H1 (cell line): ENCODE measurements at regions not wholly inside any gene's neighbourhood (a gene's known extent, or its start where the extent isn't known, plus 50 kb on each side); places are given as distances from the start of the nearest gene placed in this dataset.

Source experiments
- CTCF ChIA-PET: fragments of 300-600 bp; sonication (Branson Sonifier 250); formaldehyde crosslinking; loops from one replicate; lab custom pipeline; 2021; ENCODE audit not compliant: partially characterized antibody; lab: Charles Lee
- POLR2A ChIA-PET: fragments of 300-600 bp; sonication (Branson Sonifier 250); formaldehyde crosslinking; loops from one replicate; lab custom pipeline; 2021; ENCODE audit warnings: inconsistent platforms; ENCODE audit not compliant: partially characterized antibody; lab: Charles Lee
- DNase-seq, 2 experiments: peaks; one replicate each; pipeline versions ENCODE4 v3.0.0 to v3.0.0-alpha.2; 2010 to 2022; ENCODE audit warnings: low spot score in 2 of 2, low read depth in 1 of 2, mixed read lengths in 1 of 2
- FAIRE-seq: peaks from 2 replicates; lab custom pipeline; 2011; peaks lifted over from hg19 to GRCh38; lab: Jason Lieb, UNC
- H2AFZ ChIP-seq: 2 replicates; pipeline ENCODE4 v1.8.1; 2012; ENCODE audit warnings: low read length, inconsistent platforms
- H2AK5ac ChIP-seq: 2 replicates; pipeline ENCODE4 v1.6.1; 2013; ENCODE audit warnings: low read depth, low read length
- H2BK120ac ChIP-seq: replicated peaks from 2 replicates; pipeline ENCODE3; 2013; ENCODE audit warnings: low read depth, low read length, inconsistent platforms
- H2BK12ac ChIP-seq: 2 replicates; pipeline ENCODE4 v1.6.1; 2013; ENCODE audit warnings: low read depth, low read length
- H2BK15ac ChIP-seq: 2 replicates; pipeline ENCODE4 v1.6.1; 2013; ENCODE audit warnings: low read length
- H2BK20ac ChIP-seq: 2 replicates; pipeline ENCODE4 v1.6.1; 2013; ENCODE audit warnings: low read length
- H2BK5ac ChIP-seq: 2 replicates; pipeline ENCODE4 v1.6.1; 2013; ENCODE audit warnings: low read depth, low read length
- H3K14ac ChIP-seq: 2 replicates; pipeline ENCODE4 v1.6.1; 2013; ENCODE audit warnings: inconsistent platforms; ENCODE audit not compliant: insufficient read length
- H3K18ac ChIP-seq: 2 replicates; pipeline ENCODE4 v1.6.1; 2013; ENCODE audit warnings: low read length; ENCODE audit errors: extremely low read depth
- H3K23ac ChIP-seq: 2 replicates; pipeline ENCODE4 v1.6.1; 2013; ENCODE audit warnings: inconsistent platforms; ENCODE audit not compliant: insufficient read length
- H3K23me2 ChIP-seq: 2 replicates; pipeline ENCODE4 v1.6.1; 2013; ENCODE audit warnings: low read depth, low read length
- H3K27ac ChIP-seq: 2 replicates; pipeline ENCODE4 v1.6.1; 2011; ENCODE audit warnings: low read depth, low read length, inconsistent platforms
- H3K27me3 ChIP-seq, 4 experiments: replicated peaks in 1 of 4; 1 replicate in 1 of 4; 2 replicates in 3 of 4; pipeline versions ENCODE4 v1.6.1 to v1.8.1; 2011 to 2013; ENCODE audit warnings: low read length in 3 of 4, mild to moderate bottlenecking in 3 of 4, inconsistent platforms in 2 of 4, mixed read lengths in 2 of 4, moderate library complexity in 1 of 4; ENCODE audit not compliant: control insufficient read depth in 3 of 4, insufficient read depth in 3 of 4; ENCODE audit errors: extremely low read depth in 1 of 4
- H3K36me3 ChIP-seq, 4 experiments: 2 replicates each; pipeline versions ENCODE4 v1.6.1 to v1.8.1; 2011 to 2013; ENCODE audit warnings: mild to moderate bottlenecking in 4 of 4, low read length in 3 of 4, moderate library complexity in 2 of 4, control low read depth in 1 of 4, inconsistent platforms in 1 of 4; ENCODE audit not compliant: insufficient read depth in 4 of 4, control insufficient read depth in 2 of 4
- H3K4ac ChIP-seq: replicated peaks from 2 replicates; pipeline ENCODE3; 2013; ENCODE audit warnings: low read length, low read depth, mixed read lengths, inconsistent platforms; ENCODE audit not compliant: insufficient read length
- H3K4me1 ChIP-seq, 4 experiments: replicated peaks in 1 of 4; 1 replicate in 1 of 4; 2 replicates in 3 of 4; pipeline versions ENCODE4 v1.6.1 to v1.8.1; 2011 to 2013; ENCODE audit warnings: low read length in 3 of 4, inconsistent platforms in 2 of 4, mixed read lengths in 1 of 4; ENCODE audit not compliant: insufficient read depth in 4 of 4, control insufficient read depth in 3 of 4
- H3K4me2 ChIP-seq, 2 experiments: 2 replicates each; pipeline versions ENCODE4 v1.6.1 to v1.8.1; 2011 to 2013; ENCODE audit warnings: low read depth in 2 of 2, low read length in 2 of 2, control low read depth in 1 of 2, inconsistent platforms in 1 of 2, mild to moderate bottlenecking in 1 of 2; ENCODE audit not compliant: insufficient read depth in 1 of 2
- H3K4me3 ChIP-seq, 4 experiments: fragments of 200-600, 300-600 bp in 1 of 4; sonication (generic), shearing (Covaris generic), sonication (Bioruptor Twin) in 1 of 4; 2 replicates each; pipeline versions ENCODE4 v1.5.1 to v1.8.1; 2011 to 2016; ENCODE audit warnings: low read length in 4 of 4, low read depth in 3 of 4, control low read depth in 2 of 4, inconsistent platforms in 2 of 4, mild to moderate bottlenecking in 2 of 4, mixed read lengths in 1 of 4, moderate library complexity in 1 of 4; ENCODE audit not compliant: insufficient read depth in 2 of 4; ENCODE audit errors: extremely low read depth in 1 of 4
- H3K56ac ChIP-seq: replicated peaks from 2 replicates; pipeline ENCODE3; 2013; ENCODE audit warnings: low read depth, mild to moderate bottlenecking, mixed read lengths, low read length, inconsistent platforms; ENCODE audit not compliant: insufficient read length
- H3K79me1 ChIP-seq: 2 replicates; pipeline ENCODE4 v1.6.1; 2013; ENCODE audit warnings: low read depth, low read length, control low read depth
- H3K79me2 ChIP-seq, 2 experiments: 2 replicates each; pipeline versions ENCODE4 v1.6.1 to v1.8.1; 2012 to 2013; ENCODE audit warnings: low read length in 2 of 2, mild to moderate bottlenecking in 2 of 2, inconsistent platforms in 1 of 2; ENCODE audit not compliant: insufficient read depth in 2 of 2, control insufficient read depth in 1 of 2
- H3K9ac ChIP-seq, 4 experiments: replicated peaks in 1 of 4; 1 replicate in 1 of 4; 2 replicates in 3 of 4; pipeline versions ENCODE4 v1.6.1 to v1.8.1; 2011 to 2013; ENCODE audit warnings: low read depth in 3 of 4, low read length in 3 of 4, control low read depth in 2 of 4, mild to moderate bottlenecking in 2 of 4, moderate library complexity in 2 of 4, inconsistent platforms in 1 of 4; ENCODE audit errors: extremely low read depth in 1 of 4
- H3K9me3 ChIP-seq, 2 experiments: 2 replicates each; pipeline versions ENCODE4 v1.6.1 to v1.8.1; 2012 to 2013; ENCODE audit warnings: mild to moderate bottlenecking in 2 of 2, moderate library complexity in 2 of 2, control low read depth in 1 of 2, inconsistent platforms in 1 of 2, low read depth in 1 of 2, low read length in 1 of 2, mixed read lengths in 1 of 2; ENCODE audit not compliant: insufficient read depth in 2 of 2
- H4K20me1 ChIP-seq, 2 experiments: replicated peaks in 1 of 2; 2 replicates each; pipeline versions ENCODE3 to v1.8.1; 2011 to 2013; ENCODE audit warnings: inconsistent platforms in 2 of 2, low read length in 2 of 2, mild to moderate bottlenecking in 1 of 2; ENCODE audit not compliant: insufficient read depth in 2 of 2, control insufficient read depth in 1 of 2
- H4K5ac ChIP-seq: 2 replicates; pipeline ENCODE4 v1.6.1; 2013; ENCODE audit warnings: low read length, low read depth, mixed read lengths, inconsistent platforms; ENCODE audit not compliant: insufficient read length
- H4K8ac ChIP-seq: 2 replicates; pipeline ENCODE4 v1.8.0; 2013; ENCODE audit warnings: mild to moderate bottlenecking, moderate library complexity, low read length, inconsistent platforms; ENCODE audit not compliant: insufficient read depth; ENCODE audit errors: extremely low read depth
- H4K91ac ChIP-seq: replicated peaks from 2 replicates; pipeline ENCODE3; 2013; ENCODE audit warnings: low read length, mixed read lengths, inconsistent platforms; ENCODE audit not compliant: insufficient read length
- EGR1 ChIP-seq: IDR thresholded peaks from 2 replicates; pipeline ENCODE4 v1.6.1; 2011; ENCODE audit warnings: low read depth, low read length, borderline replicate concordance
- HDAC6 ChIP-seq: IDR thresholded peaks from one replicate; pipeline ENCODE4 v1.7.1; 2012; ENCODE audit warnings: low read depth, mild to moderate bottlenecking, inconsistent platforms, low read length, moderate library complexity
- POU5F1 ChIP-seq: IDR thresholded peaks from 2 replicates; pipeline ENCODE4 v1.6.1; 2011; ENCODE audit warnings: low read depth, mild to moderate bottlenecking, low read length, moderate library complexity
- RAD21 ChIP-seq, 2 experiments: IDR thresholded peaks in 1 of 2; conservative IDR thresholded peaks in 1 of 2; 2 replicates each; pipeline ENCODE4 v1.6.1; 2011; ENCODE audit warnings: low read depth in 2 of 2, low read length in 2 of 2, improper control_type of control experiment in 1 of 2, inconsistent platforms in 1 of 2, mild to moderate bottlenecking in 1 of 2, moderate library complexity in 1 of 2
- SP4 ChIP-seq: IDR thresholded peaks from 2 replicates; pipeline ENCODE4 v1.6.1; 2012; ENCODE audit warnings: low read length, inconsistent platforms
- SUZ12 ChIP-seq: fragments of 200-600 bp; sonication (generic); IDR thresholded peaks from 2 replicates; pipeline ENCODE4 v1.6.1; 2012; ENCODE audit warnings: mild to moderate bottlenecking, inconsistent platforms, low read length, moderate library complexity, mixed read lengths
- TBP ChIP-seq: IDR thresholded peaks from 2 replicates; pipeline ENCODE4 v1.6.1; 2011; ENCODE audit warnings: low read depth, low read length, improper control_type of control experiment
- TEAD4 ChIP-seq: IDR thresholded peaks from 2 replicates; pipeline ENCODE4 v1.6.1; 2012; ENCODE audit warnings: low read depth, low read length, inconsistent platforms, mixed read lengths
- WGBS, 2 experiments: shearing (Covaris generic) in 1 of 2; methylation state at CpG; one replicate each; pipeline versions ENCODE4 v1.1.6 to v1.1.7; 2013 to 2015; ENCODE audit warnings: low lambda C conversion rate in 2 of 2, mixed read lengths in 2 of 2, inconsistent platforms in 1 of 2, low coverage in 1 of 2, missing lambda C conversion rate in 1 of 2; ENCODE audit not compliant: insufficient replicate concordance in 2 of 2, insufficient coverage in 1 of 2, insufficient read length in 1 of 2; ENCODE audit errors: extremely low coverage in 1 of 2, missing lambda C conversion rate in 1 of 2; 5-methylcytosine and 5-hydroxymethylcytosine counted together
- TF ChIP-seq, protein P1 (sequence below): IDR thresholded peaks from 2 replicates; pipeline ENCODE4 v1.6.1; 2011; ENCODE audit warnings: low read depth, mild to moderate bottlenecking, low read length; ENCODE audit not compliant: insufficient read depth

- TF ChIP-seq SP4 = no peak
Observed at GRCh38 chr13:90746230-90746629, 601.3 kb upstream of the MIR17HG start (continued).

GRCh38 chr13:90750021-90750420, 597.5 kb upstream of the MIR17HG start:
- H3K27me3 ChIP-seq = no peaks in the 10 kb centered on the region
- no peak overlapping the region for H3K56ac ChIP-seq
- no peaks in the 10 kb centered on the region for H4K20me1 ChIP-seq
- DNase-seq (no peak), FAIRE-seq (no peak)
- H3K4ac ChIP-seq = no peak overlapping the region
- no peak overlapping the region for H2BK15ac ChIP-seq
- no peak overlapping the region for H2BK5ac ChIP-seq
- H4K8ac ChIP-seq = no peak overlapping the region
- H3K4me1 ChIP-seq = no peaks in the 10 kb centered on the region
- no peak overlapping the region for H3K23ac ChIP-seq
- no peak overlapping the region for H2BK120ac ChIP-seq
- no peak overlapping the region for H3K18ac ChIP-seq
- H3K36me3 ChIP-seq = no peaks in the 10 kb centered on the region
- no peak overlapping the region for H3K4me2 ChIP-seq
- POLR2A ChIA-PET = no interaction called here
- TF ChIP-seq RAD21 (IDR thresholded peaks at IDR 0.05 in 1 of 2, conservative IDR thresholded peaks at IDR 0.05 in 1 of 2; ENCODE audit: low read depth in 2 of 2, low read length in 2 of 2) = no peak
- no peak for TF ChIP-seq TBP
- TF ChIP-seq, protein P1, sequence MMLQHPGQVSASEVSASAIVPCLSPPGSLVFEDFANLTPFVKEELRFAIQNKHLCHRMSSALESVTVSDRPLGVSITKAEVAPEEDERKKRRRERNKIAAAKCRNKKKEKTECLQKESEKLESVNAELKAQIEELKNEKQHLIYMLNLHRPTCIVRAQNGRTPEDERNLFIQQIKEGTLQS = no peak
- TF ChIP-seq TEAD4 = no peak
- TF ChIP-seq SUZ12 = no peak
- no peak for TF ChIP-seq HDAC6
- no peak for TF ChIP-seq EGR1
- no peak for TF ChIP-seq POU5F1
- no peak overlapping the region for H3K27ac ChIP-seq
- no peak overlapping the region for H3K14ac ChIP-seq
- no peak overlapping the region for H2BK20ac ChIP-seq
- H3K4me3 ChIP-seq = no peak overlapping the region
- no peak overlapping the region for H4K5ac ChIP-seq
- no peak overlapping the region for H2AK5ac ChIP-seq
- no peaks in the 10 kb centered on the region for H3K79me2 ChIP-seq
- CTCF ChIA-PET = no interaction called here
- H3K23me2 ChIP-seq = no peaks in the 10 kb centered on the region
- H3K79me1 ChIP-seq = no peaks in the 10 kb centered on the region
- H2BK12ac ChIP-seq = no peak overlapping the region
- no peak overlapping the region for H2AFZ ChIP-seq
- H3K9ac ChIP-seq = no peak overlapping the region
- 94% methylated on average over 4 of the region's 4 CpGs; no CpG with 5 or more reads in 1 of the 2 experiments for WGBS, 2 experiments
- H3K9me3 ChIP-seq = no peaks in the 10 kb centered on the region
- H4K91ac ChIP-seq = no peak overlapping the region
